Mucosa of rectum (tissue), 2 donors: ENCODE measurements at regions not wholly inside any gene's neighbourhood (a gene's known extent, or its start where the extent isn't known, plus 50 kb on each side); places are given as distances from the start of the nearest gene placed in this dataset.

ENCODE experiments used
- H3K27ac ChIP-seq, 2 donors: one replicate each; pipeline ENCODE4 v1.7.0; 2013; ENCODE audit warnings: inconsistent platforms in 2 of 2, low read depth in 2 of 2, low read length in 2 of 2
- H3K27me3 ChIP-seq, 2 donors: one replicate each; pipeline ENCODE4 v1.7.0; 2013; ENCODE audit warnings: low read length in 2 of 2; ENCODE audit not compliant: control insufficient read depth in 2 of 2, insufficient read depth in 2 of 2
- H3K36me3 ChIP-seq, 2 donors: one replicate each; pipeline ENCODE4 v1.7.0; 2013; ENCODE audit warnings: low read length in 2 of 2; ENCODE audit not compliant: control insufficient read depth in 2 of 2, insufficient read depth in 2 of 2
- H3K4me1 ChIP-seq, 2 donors: one replicate each; pipeline ENCODE4 v1.7.0; 2013; ENCODE audit warnings: low read length in 2 of 2, mild to moderate bottlenecking in 1 of 2; ENCODE audit not compliant: control insufficient read depth in 2 of 2, insufficient read depth in 2 of 2
- H3K4me3 ChIP-seq, 2 donors: one replicate each; pipeline ENCODE4 v1.7.0; 2013; ENCODE audit warnings: low read length in 2 of 2
- H3K9ac ChIP-seq, 2 donors: one replicate each; pipeline ENCODE4 v1.7.0; 2013; ENCODE audit warnings: low read length in 2 of 2, low read depth in 1 of 2, mild to moderate bottlenecking in 1 of 2
- H3K9me3 ChIP-seq, 2 donors: one replicate each; pipeline ENCODE4 v1.7.0; 2013; ENCODE audit warnings: low read length in 2 of 2; ENCODE audit not compliant: control insufficient read depth in 2 of 2
- donor health status: healthy.
- donor health status: Normal muscosa, but diverticular disease.

DNA sequence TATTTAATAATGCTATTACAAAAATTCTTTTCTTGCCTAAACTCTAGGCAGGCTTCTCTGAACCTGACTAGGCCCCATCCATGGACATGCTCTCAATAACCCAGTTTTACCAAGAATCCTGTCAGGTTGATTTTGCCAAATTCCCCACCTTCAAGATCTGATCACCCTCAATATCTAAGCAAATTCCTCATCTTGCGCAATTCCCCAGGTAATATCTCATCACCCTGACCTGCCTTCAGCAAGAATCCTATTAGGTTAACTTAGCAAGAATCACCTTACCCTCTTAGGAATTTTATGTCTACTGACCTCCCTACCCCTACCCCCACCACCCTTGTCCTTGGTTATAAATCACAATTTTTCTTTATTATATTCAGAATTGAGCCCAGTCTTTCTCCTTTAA is 579.1 kb downstream of the C4orf33 start:
- Histone ChIP-seq H3K4me1 (no peaks in the 10 kb centered on the region), H3K9ac (no peak overlapping the region), H3K27ac (no peak overlapping the region), H3K9me3 (no peaks in the 10 kb centered on the region), H3K4me3 (no peak overlapping the region), H3K27me3 (no peaks in the 10 kb centered on the region), H3K36me3 (no peaks in the 10 kb centered on the region)

GRCh38 chr4:129676934-129677333 is 581.0 kb downstream of the C4orf33 start:
- Histone ChIP-seq H3K9me3 (no peaks in the 10 kb centered on the region), H3K27me3 (no peaks in the 10 kb centered on the region), H3K27ac (no peak overlapping the region), H3K36me3 (no peaks in the 10 kb centered on the region), H3K9ac (no peak overlapping the region), H3K4me1 (no peaks in the 10 kb centered on the region), H3K4me3 (no peak overlapping the region)

GRCh38 chr4:129682586-129682985 is 586.6 kb downstream of the C4orf33 start:
- Histone ChIP-seq H3K9ac (no peak overlapping the region), H3K27ac (no peak overlapping the region), H3K4me3 (no peak overlapping the region), H3K27me3 (no peaks in the 10 kb centered on the region), H3K9me3 (no peaks in the 10 kb centered on the region), H3K4me1 (no peaks in the 10 kb centered on the region), H3K36me3 (no peaks in the 10 kb centered on the region)

DNA sequence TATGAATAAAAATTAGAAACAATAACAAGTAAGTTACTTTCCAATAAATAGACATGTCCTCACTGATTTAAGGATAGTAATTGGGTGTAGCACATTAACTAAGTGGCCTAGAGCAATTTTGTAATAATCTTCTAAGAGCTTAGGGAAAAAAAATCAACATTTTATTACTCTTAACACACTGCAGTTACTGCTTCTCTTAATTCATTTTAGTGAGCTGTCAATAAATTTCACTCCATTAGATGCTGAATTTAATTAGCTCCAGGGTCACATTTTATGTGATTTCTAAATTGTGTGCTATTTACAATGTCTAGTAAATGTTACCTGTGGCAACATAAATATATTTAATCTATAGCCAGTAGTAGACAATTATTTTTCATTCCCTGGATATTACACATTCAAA is 612.0 kb downstream of the C4orf33 start:
- Histone ChIP-seq H3K9me3 (no peaks in the 10 kb centered on the region), H3K4me3 (no peak overlapping the region), H3K9ac (no peak overlapping the region), H3K4me1 (no peaks in the 10 kb centered on the region), H3K27me3 (no peaks in the 10 kb centered on the region), H3K27ac (no peak overlapping the region), H3K36me3 (no peaks in the 10 kb centered on the region)

DNA sequence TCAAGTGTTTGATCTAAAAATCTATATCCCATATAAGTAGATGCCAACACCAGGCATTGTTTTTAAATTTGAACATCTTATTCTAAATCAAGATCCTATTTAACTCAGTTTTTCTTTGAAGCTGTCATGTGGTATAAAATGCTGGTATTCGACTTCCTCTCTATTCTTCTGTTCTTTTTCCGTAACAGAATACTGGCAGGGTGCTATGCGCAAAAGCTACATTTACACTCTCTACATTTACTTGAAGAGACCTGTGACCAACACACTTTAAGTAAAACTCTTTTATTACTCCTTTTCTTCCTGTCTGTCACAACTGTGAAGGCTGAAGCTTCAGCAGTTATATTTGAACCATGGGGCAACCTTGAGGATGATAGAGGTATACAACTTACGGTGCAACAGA is 612.8 kb downstream of the C4orf33 start:
- Histone ChIP-seq H3K27ac (no peak overlapping the region), H3K4me3 (no peak overlapping the region), H3K9me3 (no peaks in the 10 kb centered on the region), H3K36me3 (no peaks in the 10 kb centered on the region), H3K9ac (no peak overlapping the region), H3K4me1 (no peaks in the 10 kb centered on the region), H3K27me3 (no peaks in the 10 kb centered on the region)

DNA sequence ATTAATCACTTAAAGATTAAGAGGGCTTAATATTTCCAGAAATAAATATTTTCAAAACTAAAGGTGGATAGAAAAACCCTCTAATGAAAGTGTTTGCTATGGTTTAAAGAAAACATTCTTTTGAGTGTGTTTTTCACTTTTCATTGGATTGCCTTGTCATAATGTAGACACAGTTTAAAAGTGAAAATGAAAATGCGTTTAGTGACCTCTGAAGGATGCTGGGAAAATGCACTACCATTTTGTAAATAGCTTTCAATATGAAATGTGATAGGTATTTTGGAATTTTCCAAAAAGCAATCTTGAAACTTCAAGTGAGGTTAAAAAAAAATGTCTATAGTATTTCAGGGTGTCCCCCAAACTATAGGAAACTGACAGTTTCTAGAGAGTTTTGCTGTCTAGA is 642.2 kb downstream of the C4orf33 start:
- H3K9ac ChIP-seq: no peak overlapping the region
- H3K27me3 ChIP-seq: no peaks in the 10 kb centered on the region
- H3K9me3 ChIP-seq: no peaks in the 10 kb centered on the region
- no peaks in the 10 kb centered on the region for H3K4me1 ChIP-seq
- H3K36me3 ChIP-seq: no peaks in the 10 kb centered on the region
- no peak overlapping the region for H3K4me3 ChIP-seq
- no peak overlapping the region for H3K27ac ChIP-seq

GRCh38 chr4:129747756-129748155 is 651.8 kb downstream of the C4orf33 start:
- no peak overlapping the region for H3K4me3 ChIP-seq
- H3K9me3 ChIP-seq: no peaks in the 10 kb centered on the region
- no peaks in the 10 kb centered on the region for H3K27me3 ChIP-seq
- H3K36me3 ChIP-seq: no peaks in the 10 kb centered on the region
- H3K4me1 ChIP-seq: no peaks in the 10 kb centered on the region
- H3K9ac ChIP-seq: no peak overlapping the region
- no peak overlapping the region for H3K27ac ChIP-seq

- Histone ChIP-seq H3K4me1 (no peaks in the 10 kb centered on the region), H3K4me3 (no peak overlapping the region), H3K36me3 (no peaks in the 10 kb centered on the region), H3K9ac (no peak overlapping the region), H3K9me3 (no peaks in the 10 kb centered on the region), H3K27me3 (no peaks in the 10 kb centered on the region), H3K27ac (no peak overlapping the region)
These were observed 653.0 kb downstream of the C4orf33 start for GRCh38 chr4:129748991-129749390.

DNA sequence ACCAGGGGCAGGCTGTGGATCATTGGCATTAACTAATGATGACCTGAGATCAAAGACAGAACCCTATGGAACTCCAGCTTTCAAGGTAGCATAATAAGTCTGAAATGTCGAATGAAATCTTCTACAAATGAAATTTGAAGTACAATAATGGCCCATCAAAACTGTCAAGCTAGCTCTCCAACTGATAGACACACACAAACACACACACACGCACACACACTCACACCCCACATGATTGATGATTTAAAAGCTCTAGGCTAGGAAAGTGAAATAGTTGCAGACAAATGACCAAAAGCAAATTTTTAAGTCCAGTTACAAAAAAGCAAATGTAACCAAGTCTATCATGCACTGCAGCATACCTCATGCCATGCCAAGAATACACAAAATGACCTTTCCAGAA is 655.7 kb downstream of the C4orf33 start:
- Histone ChIP-seq H3K4me3 (no peak overlapping the region), H3K9me3 (no peaks in the 10 kb centered on the region)

GRCh38 chr4:129783596-129783995 is 687.6 kb downstream of the C4orf33 start:
- Histone ChIP-seq H3K9ac (no peak overlapping the region), H3K4me1 (no peaks in the 10 kb centered on the region), H3K27me3 (no peaks in the 10 kb centered on the region), H3K9me3 (no peaks in the 10 kb centered on the region), H3K27ac (no peak overlapping the region), H3K4me3 (no peak overlapping the region), H3K36me3 (no peaks in the 10 kb centered on the region)

More for the DNA sequence above, 655.7 kb downstream of the C4orf33 start:
- H3K4me1 ChIP-seq: no peaks in the 10 kb centered on the region
- H3K36me3 ChIP-seq: no peaks in the 10 kb centered on the region
- no peaks in the 10 kb centered on the region for H3K27me3 ChIP-seq
- no peak overlapping the region for H3K9ac ChIP-seq
- no peak overlapping the region for H3K27ac ChIP-seq

DNA sequence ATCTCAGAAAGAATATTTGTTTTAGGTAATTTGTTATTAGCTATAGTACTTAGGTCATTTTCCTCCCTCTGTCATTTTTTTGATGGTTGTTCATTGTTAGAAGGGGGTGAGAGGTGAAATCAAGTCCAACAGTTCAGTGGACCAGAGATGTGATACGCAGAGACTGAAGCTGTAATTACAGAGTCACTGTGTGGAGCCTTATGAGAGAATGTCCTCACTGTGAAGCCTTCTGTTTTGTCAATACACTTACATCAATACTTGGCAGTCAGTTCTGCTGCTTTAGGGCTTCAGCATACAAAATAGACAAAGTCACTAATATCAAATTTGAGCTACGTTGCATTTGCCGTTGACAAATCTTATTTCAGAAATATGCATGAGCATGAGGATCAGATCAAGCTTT is 692.5 kb downstream of the C4orf33 start:
- Histone ChIP-seq H3K4me3 (no peak overlapping the region), H3K4me1 (no peaks in the 10 kb centered on the region), H3K27ac (no peak overlapping the region), H3K9me3 (no peaks in the 10 kb centered on the region), H3K9ac (no peak overlapping the region), H3K27me3 (no peaks in the 10 kb centered on the region), H3K36me3 (no peaks in the 10 kb centered on the region)
